GM19467 (cell line): ENCODE measurements at regions not wholly inside any gene's neighbourhood (a gene's known extent, or its start where the extent isn't known, plus 50 kb on each side); places are given as distances from the start of the nearest gene placed in this dataset.
"Not testable (repeated sequence)": the region's sequence is repeated elsewhere in the genome, so short reads cannot be mapped to it uniquely, and the experiment has no call there.

ENCODE experiments used
- ATAC-seq: cut with Tn5 transposase; IDR thresholded peaks from one replicate; pipeline ENCODE4 v1.9.1; 2021; ENCODE audit warnings: mild to moderate bottlenecking, moderate library complexity; ENCODE audit not compliant: unreplicated experiment

- no peak for ATAC-seq
These were observed 118.9 kb downstream of the GATA3 start for GRCh38 chr10:8173243-8173865.

GRCh38 chr10:8173866-8174243 is 119.4 kb downstream of the GATA3 start:
- ATAC-seq: no peak

GRCh38 chr10:8174762-8175161 is 120.3 kb downstream of the GATA3 start:
- ATAC-seq: no peak

GRCh38 chr10:8177526-8177925 is 123.0 kb downstream of the GATA3 start:
- not testable (repeated sequence) for ATAC-seq

GRCh38 chr10:8179773-8180172 is 125.3 kb downstream of the GATA3 start:
- not testable (repeated sequence) for ATAC-seq

DNA sequence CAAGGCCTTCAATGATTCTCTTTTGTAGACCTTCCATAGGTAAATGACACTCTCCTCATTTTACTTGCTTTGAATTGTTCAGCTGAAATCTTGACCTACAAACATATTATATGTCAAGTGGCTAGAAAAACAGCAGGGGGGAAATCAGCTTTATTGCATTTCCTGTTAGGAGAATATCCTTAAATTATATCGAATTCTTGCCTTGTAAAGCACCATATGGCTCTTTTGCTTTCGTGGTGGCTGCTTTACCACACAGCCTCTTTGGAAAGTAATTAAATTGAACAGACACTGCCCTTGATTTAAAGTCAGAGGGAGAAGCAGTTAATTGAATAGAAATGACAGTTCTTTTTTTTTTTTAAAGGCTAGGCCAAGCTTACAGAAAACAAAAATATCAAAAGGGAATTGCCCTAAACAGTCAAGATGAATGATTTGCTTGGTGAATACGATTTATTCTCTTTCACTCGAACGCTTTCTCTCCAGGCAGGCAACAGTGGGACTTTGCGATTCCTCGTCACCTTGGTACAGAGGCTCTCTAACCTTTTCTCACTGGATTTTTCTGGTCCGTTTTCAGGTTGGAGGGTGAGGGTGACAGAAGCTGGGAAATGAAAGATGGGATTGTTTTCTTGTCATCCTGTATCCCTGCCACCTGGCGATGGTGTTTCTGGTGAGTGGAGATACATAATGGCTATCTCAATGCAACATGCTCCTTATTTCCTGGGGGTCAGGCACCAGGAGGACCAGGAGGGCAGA is 126.0 kb downstream of the GATA3 start:
- no peak for ATAC-seq

DNA sequence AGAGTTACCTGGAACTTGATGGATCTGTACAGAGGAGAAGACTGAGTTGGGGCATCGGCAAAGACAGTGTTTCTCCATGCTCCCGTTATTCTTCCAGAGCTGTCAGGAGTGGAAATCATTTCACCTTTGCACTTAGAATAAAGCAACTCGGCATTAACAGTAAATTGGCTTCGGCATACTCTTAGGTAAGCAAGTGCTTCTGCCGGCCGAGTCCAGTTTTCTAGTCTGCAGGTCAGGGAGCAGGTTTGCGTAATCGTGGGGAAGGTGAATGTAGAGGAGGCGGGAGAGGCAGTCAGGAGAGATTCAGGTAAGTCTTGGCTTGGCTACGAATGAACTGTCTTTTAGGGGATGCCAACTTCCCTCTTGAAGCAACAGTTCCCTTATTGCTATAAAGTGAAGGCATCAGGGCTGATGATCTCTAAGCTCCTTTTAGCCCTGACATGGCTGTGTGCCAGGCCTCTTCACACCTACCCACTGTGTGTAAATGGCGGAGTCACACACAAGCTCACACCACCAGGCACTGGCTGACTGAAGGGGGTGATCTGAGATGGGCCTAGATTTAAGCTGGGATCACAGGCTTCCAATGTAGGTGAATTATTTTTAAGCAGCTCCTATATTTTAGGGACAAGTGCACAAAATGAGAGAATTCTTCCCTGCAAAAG is 127.1 kb downstream of the GATA3 start:
- ATAC-seq: no peak

DNA sequence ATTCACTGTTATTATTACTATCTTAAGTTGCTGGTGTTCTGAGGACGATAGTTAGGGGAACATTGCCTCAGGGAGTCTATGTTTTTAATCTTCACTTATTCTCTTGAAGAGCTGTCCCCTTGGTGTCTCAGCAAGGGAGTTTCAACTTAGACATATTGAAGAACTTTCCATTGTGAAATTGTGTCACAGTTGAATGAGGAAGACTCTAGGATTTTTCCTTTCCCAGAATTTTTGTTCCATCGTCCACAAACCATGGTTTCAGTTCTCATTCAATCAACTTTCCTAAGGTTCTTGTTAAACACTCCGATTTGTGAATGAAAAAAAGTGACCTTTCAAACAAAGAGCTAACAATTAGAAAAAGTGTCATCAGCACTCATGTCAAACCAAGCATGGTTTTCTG is 128.3 kb downstream of the GATA3 start:
- ATAC-seq: no peak

- ATAC-seq: no peak
These were observed 128.8 kb downstream of the GATA3 start for GRCh38 chr10:8183241-8183704.

DNA sequence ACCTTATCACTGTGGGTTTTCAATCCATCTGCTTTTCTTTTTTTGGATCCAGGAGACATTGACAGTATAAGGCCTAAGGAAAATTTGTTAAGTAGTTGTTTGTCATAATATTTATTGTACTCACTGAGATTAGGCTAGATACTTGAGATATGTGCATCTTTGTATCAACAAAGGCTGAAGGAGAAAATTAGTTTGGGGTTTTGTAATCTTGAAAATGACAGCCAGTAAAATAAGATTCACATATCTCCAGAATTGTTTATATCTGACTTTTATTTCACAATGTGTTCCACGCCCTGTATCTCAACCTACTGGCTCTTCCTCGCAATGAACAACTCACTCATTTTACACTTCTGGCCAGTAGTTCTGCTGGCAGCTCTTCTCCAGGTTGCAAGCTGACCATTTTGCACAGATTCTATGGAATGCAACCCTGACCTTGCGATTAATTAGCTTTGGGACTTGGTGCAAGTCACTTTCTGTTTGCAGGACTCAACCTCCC is 132.7 kb downstream of the GATA3 start:
- ATAC-seq: no peak

GRCh38 chr10:8189458-8189857 is 135.0 kb downstream of the GATA3 start:
- ATAC-seq: no peak

DNA sequence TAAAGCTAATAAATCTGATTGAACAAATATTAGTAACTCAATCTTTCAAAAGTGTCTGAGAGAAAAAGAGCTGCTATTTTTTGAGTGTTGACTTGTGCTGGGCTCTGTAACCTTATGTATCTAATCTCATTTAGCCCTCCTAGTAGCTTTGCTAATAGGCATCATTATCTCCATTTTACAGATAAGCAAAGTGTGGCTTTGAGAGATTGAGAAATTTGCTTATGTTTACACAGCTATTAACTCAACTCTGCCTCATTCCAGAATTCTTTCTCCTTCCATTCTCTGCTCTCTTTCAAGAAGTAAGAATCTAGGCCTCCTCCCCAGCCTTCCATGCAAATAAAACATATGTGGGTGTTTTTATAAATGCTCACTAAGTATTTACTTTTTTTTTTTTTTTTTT is 137.8 kb downstream of the GATA3 start:
- no peak for ATAC-seq

DNA sequence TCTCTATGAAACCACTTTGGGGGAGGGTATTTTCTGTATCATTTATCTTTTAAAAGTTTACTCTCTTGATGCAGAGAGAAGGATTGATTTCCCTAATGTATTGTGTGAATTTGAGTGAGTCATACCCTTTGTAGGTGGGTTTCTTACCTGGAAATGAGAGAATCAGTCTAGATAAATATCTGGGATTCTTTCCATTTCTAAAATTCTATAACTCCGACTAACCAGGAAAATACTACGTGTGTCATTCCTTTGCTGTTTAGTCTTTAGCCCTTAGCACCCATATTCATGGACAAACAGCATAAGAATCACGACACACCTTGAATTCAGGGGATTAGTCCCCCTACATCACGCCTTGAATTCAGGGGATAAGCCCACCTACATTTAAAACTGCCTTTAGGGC is 139.1 kb downstream of the GATA3 start:
- no peak for ATAC-seq

DNA sequence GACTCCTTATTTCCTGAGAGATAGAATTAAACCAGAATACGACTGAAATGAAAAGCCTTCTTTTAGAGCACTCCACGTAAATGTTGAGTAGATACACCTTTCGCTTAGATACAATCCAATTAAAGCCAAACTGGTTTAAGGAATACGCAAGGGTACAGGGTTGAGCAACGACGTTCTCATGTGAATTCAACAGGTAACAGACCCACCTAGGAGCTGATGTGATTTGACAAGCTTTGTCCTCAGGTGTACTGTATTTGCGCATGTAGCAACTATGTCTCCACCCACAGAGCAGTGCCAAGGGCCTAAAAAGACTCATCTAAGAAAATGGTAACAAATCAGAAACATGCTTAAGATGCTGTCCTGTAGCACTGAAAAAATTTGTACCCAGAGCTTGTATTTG is 139.6 kb downstream of the GATA3 start:
- no peak for ATAC-seq

DNA sequence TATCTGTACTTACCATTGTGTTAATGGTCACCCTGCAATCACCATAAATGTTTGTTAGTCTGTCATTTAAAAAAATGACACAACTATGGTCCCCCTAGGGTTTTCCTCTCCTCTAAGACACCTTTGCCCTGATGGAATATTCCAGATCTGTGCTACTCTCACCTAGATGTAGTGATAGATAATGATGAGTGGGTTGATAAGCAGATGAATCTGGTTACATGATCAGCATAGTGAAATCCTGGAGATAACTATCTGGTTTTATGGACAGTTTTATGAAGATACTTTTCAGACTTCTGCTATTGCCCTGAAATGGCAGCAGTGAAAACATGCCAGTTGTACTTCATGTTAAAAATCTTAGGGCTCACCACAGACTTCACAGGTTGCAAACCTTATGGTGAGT is 152.4 kb downstream of the GATA3 start:
- ATAC-seq: no peak

- no peak for ATAC-seq
These were observed 157.1 kb downstream of the GATA3 start for GRCh38 chr10:8211631-8212030.

DNA sequence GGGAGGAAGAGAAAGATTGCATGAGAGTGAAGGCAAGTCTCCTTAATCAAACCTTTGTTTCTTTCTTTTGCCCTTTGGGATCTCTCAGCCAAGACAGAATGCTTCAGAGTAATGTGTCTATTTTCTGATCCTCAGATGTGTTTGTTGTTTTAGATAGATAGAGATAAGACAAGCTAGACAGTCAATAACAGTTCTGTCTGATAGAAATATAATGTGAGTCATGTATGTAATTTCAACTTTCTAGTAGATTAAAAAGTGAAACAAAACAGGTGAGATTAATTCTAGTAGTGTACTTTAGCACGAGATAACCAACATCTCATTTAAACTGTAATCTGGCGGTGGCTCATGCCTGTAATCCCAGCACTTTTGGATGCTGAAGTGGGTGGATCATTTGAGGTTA is 159.2 kb downstream of the GATA3 start:
- ATAC-seq: no peak

DNA sequence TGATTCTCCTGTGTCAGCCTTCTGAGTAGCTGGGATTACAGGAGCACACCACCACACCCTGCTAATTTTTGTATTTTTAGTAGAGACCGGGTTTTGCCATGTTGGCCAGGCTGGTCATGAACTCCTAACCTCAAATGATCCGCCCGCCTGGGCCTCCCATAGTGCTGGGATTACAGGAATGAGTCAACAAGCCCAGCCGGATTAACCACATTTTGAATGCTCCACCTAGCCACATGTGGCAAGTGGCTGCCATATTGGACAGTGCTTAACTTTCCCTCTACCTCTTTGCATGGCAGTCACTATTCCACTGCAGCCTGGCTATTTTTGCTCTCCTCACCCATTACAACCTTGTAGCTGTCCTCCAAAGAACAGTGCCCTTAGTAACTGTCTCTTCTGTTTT is 160.1 kb downstream of the GATA3 start:
- no peak for ATAC-seq

GRCh38 chr10:8216893-8217292 is 162.4 kb downstream of the GATA3 start:
- no peak for ATAC-seq

DNA sequence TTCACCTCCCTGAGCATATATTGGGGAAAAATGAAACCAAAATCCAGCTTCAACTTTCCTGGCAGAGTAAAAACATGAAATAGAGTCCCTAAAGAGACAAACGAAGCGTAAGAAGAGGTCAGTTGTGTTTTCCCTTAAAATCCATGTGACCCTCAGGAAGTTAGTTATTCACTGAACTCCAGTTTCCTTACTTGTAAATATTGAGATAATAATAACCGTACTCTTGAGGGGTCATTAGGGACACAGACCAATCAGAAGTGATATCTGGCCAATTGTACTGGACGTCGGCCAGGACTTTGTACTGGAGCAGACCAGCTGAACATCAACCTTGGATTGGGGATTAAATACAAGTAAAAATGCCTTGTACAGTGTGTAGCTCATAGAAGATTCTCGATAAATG is 167.0 kb downstream of the GATA3 start:
- no peak for ATAC-seq

DNA sequence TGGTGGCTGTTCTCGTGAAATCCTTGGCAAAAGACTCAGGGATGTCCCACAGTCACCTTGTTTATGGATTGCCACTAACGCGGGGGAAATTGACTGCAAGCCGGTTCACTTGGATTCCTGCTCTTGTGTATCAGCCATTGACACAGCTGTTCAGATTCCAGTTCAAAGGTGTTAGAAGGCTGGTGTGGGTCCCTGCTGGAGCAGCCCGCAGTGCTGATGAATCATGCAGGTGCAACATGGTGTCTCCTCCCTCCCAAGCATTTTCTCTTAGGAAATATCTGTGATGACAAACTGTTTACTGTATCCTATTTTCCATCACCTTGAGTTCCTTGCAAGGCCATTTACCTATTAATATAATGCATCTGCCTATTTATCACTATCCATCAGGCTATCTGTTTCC is 170.1 kb downstream of the GATA3 start:
- ATAC-seq: no peak

DNA sequence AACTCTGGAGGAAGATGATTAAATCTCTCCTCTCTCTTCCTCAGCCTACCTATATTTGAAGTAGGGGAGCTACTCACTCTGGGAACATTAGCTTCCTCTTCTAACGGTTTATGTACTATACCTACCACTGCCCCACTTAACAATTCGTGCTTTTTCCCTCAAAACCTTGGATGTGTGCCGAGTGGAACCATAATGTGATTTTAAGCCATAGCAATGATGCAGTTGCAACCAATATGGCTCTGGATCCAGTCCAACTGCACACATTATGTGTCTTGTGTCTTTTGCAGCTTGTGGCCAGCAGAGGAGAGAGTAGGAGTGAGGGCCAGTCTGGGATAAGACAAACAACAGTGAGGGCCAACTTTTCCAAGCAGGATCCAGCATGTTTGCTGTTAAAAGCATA is 170.7 kb downstream of the GATA3 start:
- ATAC-seq: no peak
